Thyroid gland (tissue), 4 donors: ENCODE measurements at regions not wholly inside any gene's neighbourhood (a gene's known extent, or its start where the extent isn't known, plus 50 kb on each side); places are given as distances from the start of the nearest gene placed in this dataset.

Experiments used
- DNase-seq, 2 donors: peaks; one replicate each; pipeline ENCODE4 v3.0.0-alpha.2; 2019
- H3K27ac ChIP-seq, 3 donors: fragments of 200-600 bp; sonication (generic); 1 replicate in 2 of 3; 2 replicates in 1 of 3; pipeline ENCODE4 v1.5.1; 2016 to 2019; ENCODE audit warnings: mild to moderate bottlenecking in 1 of 3, moderate library complexity in 1 of 3
- H3K27me3 ChIP-seq: fragments of 200-600 bp; sonication (generic); one replicate; pipeline ENCODE4 v1.5.1; 2019
- H3K36me3 ChIP-seq, 2 donors: fragments of 200-600 bp; sonication (generic); one replicate each; pipeline ENCODE4 v1.5.1; 2016 to 2019
- H3K4me1 ChIP-seq, 2 donors: fragments of 200-600 bp; sonication (generic); one replicate each; pipeline ENCODE4 v1.5.1; 2017 to 2019
- H3K4me3 ChIP-seq, 3 donors: fragments of 200-600 bp; sonication (generic); replicated peaks in 1 of 3; 1 replicate in 2 of 3; 2 replicates in 1 of 3; pipeline ENCODE4 v1.5.1; 2016; ENCODE audit warnings: mild to moderate bottlenecking in 1 of 3
- H3K9me3 ChIP-seq: fragments of 200-600 bp; sonication (generic); one replicate; pipeline ENCODE4 v1.5.1; 2017
- POLR2A ChIP-seq, 2 donors: fragments of 450-650 bp; IDR thresholded peaks; one replicate each; pipeline ENCODE4 v1.6.1; 2017; ENCODE audit warnings: antibody characterized with exemption in 2 of 2, mild to moderate bottlenecking in 2 of 2, moderate library complexity in 1 of 2
- WGBS, 2 donors: methylation state at CpG; one replicate each; pipeline ENCODE4 v1.1.5; 2017; 5-methylcytosine and 5-hydroxymethylcytosine counted together
- intact Hi-C: fragments of 100-400 bp; cut with DNase I; formaldehyde crosslinking; loops from one replicate; pipeline ENCODE4 v1.15.1; 2023
- TF ChIP-seq, protein P1 (sequence below), 6 experiments: fragments of 200-600 bp in 3 of 6; fragments of 450-650 bp in 3 of 6; sonication (generic) in 3 of 6; IDR thresholded peaks; one replicate each; pipeline ENCODE4 v1.5.1; 2016 to 2019; ENCODE audit warnings: antibody characterized with exemption in 6 of 6, mild to moderate bottlenecking in 2 of 6, inconsistent platforms in 1 of 6, moderate library complexity in 1 of 6

DNA sequence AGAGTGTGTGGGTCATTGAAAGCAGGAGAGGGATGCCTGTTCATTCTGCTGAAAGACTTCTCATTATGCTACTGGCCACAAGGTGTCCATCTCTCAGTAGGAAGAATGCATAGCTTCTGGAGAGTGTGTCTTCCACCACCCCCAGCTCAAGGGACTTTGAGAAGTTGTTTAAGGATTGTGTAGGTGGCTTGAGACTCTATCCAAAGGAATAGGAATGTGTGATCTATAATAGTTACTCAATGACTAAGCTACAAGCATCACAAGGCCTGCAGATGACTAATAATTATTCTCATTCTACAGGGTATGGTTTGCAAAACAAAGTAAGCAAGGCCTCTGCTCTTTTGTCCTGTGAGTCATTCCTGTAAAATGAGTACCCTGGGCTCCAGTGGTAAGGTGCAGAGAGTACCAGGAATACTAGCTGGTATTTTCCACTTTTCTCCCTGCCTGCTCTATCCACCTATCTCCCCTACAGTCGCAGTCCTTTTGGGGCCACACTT is 279.8 kb upstream of the BOD1L1 start:
- no peak overlapping the region for H3K27ac ChIP-seq
- 86 to 100% methylated on average over 1 of the region's 1 CpG for WGBS, 2 donors
- intact Hi-C loops = no loop called here

DNA sequence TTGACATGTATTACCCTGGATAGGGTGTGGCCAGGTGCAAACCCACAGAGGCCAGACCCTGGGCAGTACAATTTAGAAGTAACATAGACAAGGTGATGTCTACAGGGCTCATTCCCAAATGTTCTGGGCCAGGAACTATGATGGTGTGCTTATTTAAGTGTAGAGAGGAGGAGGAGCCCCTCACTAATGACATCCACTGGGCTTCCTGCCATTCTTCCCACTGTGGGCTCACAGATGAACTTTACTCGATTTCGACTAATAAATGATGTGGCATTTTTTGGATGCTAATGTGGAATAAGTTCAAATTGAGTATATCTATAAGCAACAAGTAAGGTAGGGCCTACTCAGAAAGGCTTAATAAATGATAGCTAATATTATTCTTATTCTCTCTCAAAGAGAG is 280.9 kb upstream of the BOD1L1 start:
- H3K27ac ChIP-seq = no peak overlapping the region
- H3K4me3 ChIP-seq = no peak overlapping the region
- TF ChIP-seq, protein P1, sequence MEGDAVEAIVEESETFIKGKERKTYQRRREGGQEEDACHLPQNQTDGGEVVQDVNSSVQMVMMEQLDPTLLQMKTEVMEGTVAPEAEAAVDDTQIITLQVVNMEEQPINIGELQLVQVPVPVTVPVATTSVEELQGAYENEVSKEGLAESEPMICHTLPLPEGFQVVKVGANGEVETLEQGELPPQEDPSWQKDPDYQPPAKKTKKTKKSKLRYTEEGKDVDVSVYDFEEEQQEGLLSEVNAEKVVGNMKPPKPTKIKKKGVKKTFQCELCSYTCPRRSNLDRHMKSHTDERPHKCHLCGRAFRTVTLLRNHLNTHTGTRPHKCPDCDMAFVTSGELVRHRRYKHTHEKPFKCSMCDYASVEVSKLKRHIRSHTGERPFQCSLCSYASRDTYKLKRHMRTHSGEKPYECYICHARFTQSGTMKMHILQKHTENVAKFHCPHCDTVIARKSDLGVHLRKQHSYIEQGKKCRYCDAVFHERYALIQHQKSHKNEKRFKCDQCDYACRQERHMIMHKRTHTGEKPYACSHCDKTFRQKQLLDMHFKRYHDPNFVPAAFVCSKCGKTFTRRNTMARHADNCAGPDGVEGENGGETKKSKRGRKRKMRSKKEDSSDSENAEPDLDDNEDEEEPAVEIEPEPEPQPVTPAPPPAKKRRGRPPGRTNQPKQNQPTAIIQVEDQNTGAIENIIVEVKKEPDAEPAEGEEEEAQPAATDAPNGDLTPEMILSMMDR (IDR thresholded peaks at IDR 0.05) = no peak
- TF ChIP-seq POLR2A (IDR thresholded peaks at IDR 0.05) = no peak
- no peak for DNase-seq
- no peaks in the 10 kb centered on the region for H3K27me3 ChIP-seq
- H3K36me3 ChIP-seq = no peaks in the 10 kb centered on the region
- no peaks in the 10 kb centered on the region for H3K4me1 ChIP-seq
- 88 to 89% methylated on average over 2 of the region's 2 CpGs for WGBS, 2 donors
- H3K9me3 ChIP-seq = no peaks in the 10 kb centered on the region
- intact Hi-C loops = no loop called here

More for the DNA sequence above, 279.8 kb upstream of the BOD1L1 start:
- Histone ChIP-seq H3K27me3 (no peaks in the 10 kb centered on the region), H3K4me3 (no peak overlapping the region), H3K4me1 (no peaks in the 10 kb centered on the region), H3K36me3 (no peaks in the 10 kb centered on the region), H3K9me3 (no peaks in the 10 kb centered on the region)
- no peak for TF ChIP-seq POLR2A (IDR thresholded peaks at IDR 0.05)
- TF ChIP-seq, protein P1 (IDR thresholded peaks at IDR 0.05) = no peak
- DNase-seq = no peak

DNA sequence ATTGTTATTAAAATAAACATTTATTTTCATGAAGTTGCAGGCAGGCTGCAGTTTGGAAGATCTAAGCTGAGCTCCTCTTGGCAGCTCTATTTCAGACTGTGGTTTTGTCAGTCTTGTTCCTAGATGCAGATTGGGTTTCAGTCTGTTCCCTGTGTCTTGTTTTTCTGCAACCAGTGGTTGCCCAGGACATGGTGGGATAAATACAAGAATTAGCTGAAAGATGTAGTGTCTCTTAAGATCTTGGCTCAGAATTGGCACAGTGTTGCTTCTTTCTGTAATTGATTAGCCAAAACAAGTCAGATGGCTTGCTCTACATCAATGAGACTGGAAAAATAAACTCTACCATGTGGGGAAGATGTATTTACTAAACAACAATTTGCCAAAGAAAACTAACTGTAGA is 283.0 kb upstream of the BOD1L1 start:
- no peaks in the 10 kb centered on the region for H3K36me3 ChIP-seq
- no peak overlapping the region for H3K4me3 ChIP-seq
- no peak for TF ChIP-seq POLR2A (IDR thresholded peaks at IDR 0.05)
- TF ChIP-seq, protein P1 (IDR thresholded peaks at IDR 0.05) = no peak
- DNase-seq = no peak
- no peak overlapping the region for H3K27ac ChIP-seq
- H3K4me1 ChIP-seq = no peaks in the 10 kb centered on the region
- no peaks in the 10 kb centered on the region for H3K27me3 ChIP-seq
- intact Hi-C loops = no loop called here
- H3K9me3 ChIP-seq = no peaks in the 10 kb centered on the region

DNA sequence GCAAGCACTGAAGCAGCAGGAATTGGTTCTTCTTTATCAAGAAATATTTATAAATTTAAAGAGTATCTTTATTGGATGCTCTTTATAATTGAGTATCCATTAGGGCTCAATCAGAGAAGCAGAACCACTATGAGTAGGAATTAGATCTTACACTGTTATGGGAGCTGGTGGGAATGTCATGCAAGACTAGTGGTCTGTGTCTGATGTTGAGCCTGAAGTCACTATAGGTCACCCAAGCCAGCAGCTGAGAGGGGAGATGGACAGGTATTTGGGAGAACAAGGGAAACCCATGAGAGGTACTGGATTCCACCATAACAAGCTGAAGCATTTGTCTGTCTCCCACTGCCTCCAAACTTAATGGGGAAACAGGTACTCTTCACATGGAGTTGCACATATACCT is 283.7 kb upstream of the BOD1L1 start:
- H3K4me3 ChIP-seq = no peak overlapping the region
- intact Hi-C loops = no loop called here
- no peak for DNase-seq
- TF ChIP-seq, protein P1 (IDR thresholded peaks at IDR 0.05) = no peak
- TF ChIP-seq POLR2A (IDR thresholded peaks at IDR 0.05) = no peak
- no peaks in the 10 kb centered on the region for H3K4me1 ChIP-seq
- no peaks in the 10 kb centered on the region for H3K27me3 ChIP-seq
- H3K27ac ChIP-seq = no peak overlapping the region
- no peaks in the 10 kb centered on the region for H3K9me3 ChIP-seq
- H3K36me3 ChIP-seq = no peaks in the 10 kb centered on the region

DNA sequence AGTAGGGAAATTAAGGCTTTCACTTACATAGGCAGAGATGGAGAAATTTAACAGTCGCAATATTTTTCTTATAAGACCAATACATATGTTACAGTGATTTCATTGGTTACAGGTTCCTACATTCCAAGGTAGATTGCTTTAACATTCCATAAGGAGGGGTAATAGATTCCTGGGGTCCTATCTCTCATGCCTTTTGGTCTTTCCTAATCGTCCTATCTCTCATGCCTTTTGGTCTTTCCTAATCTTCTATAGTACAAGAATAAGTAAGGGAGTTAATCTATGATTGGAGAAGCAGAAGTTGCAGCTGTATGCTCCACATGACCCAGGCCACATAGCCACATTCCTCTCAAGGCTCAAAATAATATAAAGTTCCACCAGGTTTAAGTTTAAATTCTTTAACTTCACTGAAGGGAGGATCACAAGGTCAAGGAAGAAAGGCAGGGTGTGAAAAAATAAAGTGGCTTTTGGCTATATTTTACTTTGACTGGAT is 285.0 kb upstream of the BOD1L1 start:
- DNase-seq = no peak
- TF ChIP-seq POLR2A (IDR thresholded peaks at IDR 0.05) = no peak
- TF ChIP-seq, protein P1 (IDR thresholded peaks at IDR 0.05) = no peak
- Histone ChIP-seq H3K4me3 (no peak overlapping the region), H3K4me1 (no peaks in the 10 kb centered on the region), H3K27ac (no peak overlapping the region), H3K9me3 (no peaks in the 10 kb centered on the region), H3K36me3 (no peaks in the 10 kb centered on the region), H3K27me3 (no peaks in the 10 kb centered on the region)
- 74 to 75% methylated on average over 2 of the region's 2 CpGs for WGBS, 2 donors
- intact Hi-C loops = no loop called here
